Common myeloid progenitor, CD34-positive (primary cell): ENCODE measurements at regions not wholly inside any gene's neighbourhood (a gene's known extent, or its start where the extent isn't known, plus 50 kb on each side); places are given as distances from the start of the nearest gene placed in this dataset.
A peak's percentile ranks its signal among the peaks of the same experiment; 100 is the strongest.

Experiments used
- CTCF ChIA-PET: fragments of 350-600 bp; sonication (Branson Sonifier 250); formaldehyde crosslinking; loops from one replicate; lab custom pipeline; 2021; ENCODE audit warnings: antibody characterized with exemption; lab: Charles Lee
- POLR2A ChIA-PET: fragments of 350-600 bp; sonication (Branson Sonifier 250); formaldehyde crosslinking; loops from one replicate; lab custom pipeline; 2021; ENCODE audit warnings: antibody characterized with exemption; lab: Charles Lee
- DNase-seq, 3 donors: peaks; one replicate each; pipeline versions ENCODE4 v3.0.0 to v3.0.0-alpha.2; 2013
- H3K27ac ChIP-seq, 2 experiments: 1 replicate in 1 of 2; 2 replicates in 1 of 2; pipeline ENCODE4 v1.7.0; 2013; ENCODE audit warnings: inconsistent platforms in 2 of 2, low read length in 2 of 2, mild to moderate bottlenecking in 2 of 2, low read depth in 1 of 2, moderate library complexity in 1 of 2; ENCODE audit not compliant: severe bottlenecking in 2 of 2, insufficient read depth in 1 of 2, poor library complexity in 1 of 2
- H3K27me3 ChIP-seq, 5 experiments: replicated peaks in 2 of 5; 1 replicate in 3 of 5; 2 replicates in 2 of 5; pipeline versions ENCODE4 v1.6.1 to v1.7.0; 2013; ENCODE audit warnings: low read length in 4 of 5, mild to moderate bottlenecking in 2 of 5, moderate library complexity in 2 of 5, inconsistent platforms in 1 of 5; ENCODE audit not compliant: insufficient read depth in 5 of 5, control insufficient read depth in 4 of 5
- H3K36me3 ChIP-seq, 4 experiments: 1 replicate in 2 of 4; 2 replicates in 2 of 4; pipeline versions ENCODE4 v1.6.1 to v1.7.0; 2013; ENCODE audit warnings: low read length in 3 of 4, control low read depth in 1 of 4, mild to moderate bottlenecking in 1 of 4; ENCODE audit not compliant: control insufficient read depth in 4 of 4, insufficient read depth in 4 of 4
- H3K4me1 ChIP-seq, 4 experiments: 1 replicate in 3 of 4; 2 replicates in 1 of 4; pipeline versions ENCODE4 v1.6.1 to v1.7.1; 2013; ENCODE audit warnings: low read length in 3 of 4, mild to moderate bottlenecking in 3 of 4, control low read depth in 1 of 4, inconsistent platforms in 1 of 4, moderate library complexity in 1 of 4; ENCODE audit not compliant: control insufficient read depth in 4 of 4, insufficient read depth in 4 of 4; ENCODE audit errors: control extremely low read depth in 1 of 4
- H3K4me3 ChIP-seq, 7 experiments: 1 replicate in 4 of 7; 2 replicates in 3 of 7; pipeline versions ENCODE4 v1.5.1 to v1.7.0; 2013; ENCODE audit warnings: mild to moderate bottlenecking in 7 of 7, low read length in 6 of 7, moderate library complexity in 6 of 7, inconsistent platforms in 2 of 7, low read depth in 2 of 7, control low read depth in 1 of 7; ENCODE audit not compliant: insufficient read depth in 4 of 7, control insufficient read depth in 1 of 7; ENCODE audit errors: extremely low read depth in 1 of 7
- H3K9me3 ChIP-seq, 5 experiments: 1 replicate in 4 of 5; 2 replicates in 1 of 5; pipeline versions ENCODE4 v1.6.1 to v1.7.1; 2013; ENCODE audit warnings: low read length in 4 of 5, mild to moderate bottlenecking in 2 of 5, inconsistent platforms in 1 of 5, low read depth in 1 of 5, moderate library complexity in 1 of 5; ENCODE audit not compliant: control insufficient read depth in 4 of 5, insufficient read depth in 2 of 5; ENCODE audit errors: control extremely low read depth in 1 of 5
- WGBS: methylation state at CpG from one replicate; pipeline ENCODE4 v1.1.5; 2013; ENCODE audit not compliant: insufficient coverage; 5-methylcytosine and 5-hydroxymethylcytosine counted together

- no peak for DNase-seq
- Histone ChIP-seq H3K4me3 (no peak overlapping the region), H3K27ac (no peak overlapping the region), H3K27me3 (no peaks in the 10 kb centered on the region), H3K9me3 (no peaks in the 10 kb centered on the region), H3K4me1 (peaks cover 0 to 35% (median 17%) of the 10 kb centered on the region in 4 experiments), H3K36me3 (no peaks in the 10 kb centered on the region)
- CTCF ChIA-PET = interaction anchor here (1.3 to 1.4 kb wide), 3 partner anchors 9 to 13 kb away, joined by 3 to 4 read pairs (median 3); no protein-coding TSS in a partner anchor
- 83% methylated on average over 1 of the region's 2 CpGs for WGBS
- POLR2A ChIA-PET = no interaction called here
These were observed 83.8 kb upstream of the RANBP3L start for GRCh38 chr5:36385495-36385894.

GRCh38 chr5:36388288-36388687 is 86.6 kb upstream of the RANBP3L start:
- H3K4me1 ChIP-seq = peaks cover 4 to 41% (median 24%) of the 10 kb centered on the region in 4 experiments
- WGBS = 100% methylated on average over 2 of the region's 4 CpGs
- DNase-seq = no peak
- POLR2A ChIA-PET = no interaction called here
- CTCF ChIA-PET = interaction anchor here (0.8 to 4.1 kb wide), 8 partner anchors 11 to 309 kb away, joined by 3 to 16 read pairs (median 3); partner anchors contain the start of gene NADK2
- H3K36me3 ChIP-seq = no peaks in the 10 kb centered on the region
- no peaks in the 10 kb centered on the region for H3K9me3 ChIP-seq
- H3K4me3 ChIP-seq = no peak overlapping the region
- H3K27ac ChIP-seq = no peak overlapping the region
- H3K27me3 ChIP-seq = no peaks in the 10 kb centered on the region

GRCh38 chr5:36389245-36389644 is 87.5 kb upstream of the RANBP3L start:
- no peaks in the 10 kb centered on the region for H3K27me3 ChIP-seq
- H3K4me1 ChIP-seq = peaks cover 4 to 34% (median 23%) of the 10 kb centered on the region in 4 experiments
- H3K4me3 ChIP-seq = no peak overlapping the region
- H3K9me3 ChIP-seq = no peaks in the 10 kb centered on the region
- no peak overlapping the region for H3K27ac ChIP-seq
- peak; percentile 61 to 84 (median 79) for DNase-seq
- ChIA-PET CTCF (interaction anchor here (1.0 to 4.1 kb wide), 8 partner anchors 11 to 148 kb away, joined by 3 to 16 read pairs (median 4); partner anchors contain the start of gene NADK2), POLR2A (no interaction called here)
- WGBS = 0% methylated on average over 1 of the region's 4 CpGs
- no peaks in the 10 kb centered on the region for H3K36me3 ChIP-seq

- 29% methylated on average over 5 of the region's 9 CpGs for WGBS
- Histone ChIP-seq H3K4me3 (peak overlapping the region in 1 of 7 experiments; percentile 46), H3K9me3 (no peaks in the 10 kb centered on the region), H3K4me1 (peaks cover 4 to 24% (median 20%) of the 10 kb centered on the region in 4 experiments), H3K27ac (no peak overlapping the region), H3K27me3 (no peaks in the 10 kb centered on the region), H3K36me3 (no peaks in the 10 kb centered on the region)
- POLR2A ChIA-PET = no interaction called here
- CTCF ChIA-PET = interaction anchor here (1.1 to 4.1 kb wide), 2 partner anchors 13 to 124 kb away, joined by 3 to 16 read pairs; no protein-coding TSS in a partner anchor
- DNase-seq = no peak
These were observed 88.9 kb upstream of the RANBP3L start for GRCh38 chr5:36390640-36391039.

- Histone ChIP-seq H3K27me3 (no peaks in the 10 kb centered on the region), H3K9me3 (no peaks in the 10 kb centered on the region), H3K27ac (no peak overlapping the region), H3K36me3 (no peaks in the 10 kb centered on the region), H3K4me3 (no peak overlapping the region), H3K4me1 (peaks cover 4 to 24% (median 20%) of the 10 kb centered on the region in 4 experiments)
- DNase-seq = no peak
- 100% methylated on average over 3 of the region's 5 CpGs for WGBS
- ChIA-PET POLR2A (no interaction called here), CTCF (interaction anchor here (1.0 kb wide), 2 partner anchors 86 to 214 kb away, joined by 3 to 4 read pairs; no protein-coding TSS in a partner anchor)
These were observed 90.5 kb upstream of the RANBP3L start for GRCh38 chr5:36392186-36392585.

- CTCF ChIA-PET = interaction anchor here (1.0 to 3.5 kb wide), 2 partner anchors 87 to 127 kb away, joined by 3 to 17 read pairs; no protein-coding TSS in a partner anchor
- H3K4me3 ChIP-seq = no peak overlapping the region
- POLR2A ChIA-PET = no interaction called here
These were observed 91.1 kb upstream of the RANBP3L start for GRCh38 chr5:36392818-36393217.

GRCh38 chr5:36393656-36394428 is 92.1 kb upstream of the RANBP3L start:
- DNase-seq = no peak
- Histone ChIP-seq H3K36me3 (no peaks in the 10 kb centered on the region), H3K4me1 (peaks cover 4 to 21% (median 19%) of the 10 kb centered on the region in 4 experiments), H3K27me3 (no peaks in the 10 kb centered on the region), H3K27ac (no peak overlapping the region), H3K4me3 (no peak overlapping the region), H3K9me3 (no peaks in the 10 kb centered on the region)
- whole genome bisulfite sequencing = no CpG with 5 or more reads among the region's 4 CpGs
- POLR2A ChIA-PET = no interaction called here
- CTCF ChIA-PET = interaction anchor here (0.7 to 3.5 kb wide), 2 partner anchors 11 to 128 kb away, joined by 3 to 17 read pairs; no protein-coding TSS in a partner anchor

More at GRCh38 chr5:36392818-36393217, 91.1 kb upstream of the RANBP3L start:
- H3K4me1 ChIP-seq = peaks cover 4 to 24% (median 20%) of the 10 kb centered on the region in 4 experiments
- no peak for DNase-seq
- no peaks in the 10 kb centered on the region for H3K27me3 ChIP-seq
- no peak overlapping the region for H3K27ac ChIP-seq
- no peaks in the 10 kb centered on the region for H3K36me3 ChIP-seq
- no peaks in the 10 kb centered on the region for H3K9me3 ChIP-seq
